H9 (cell line): ENCODE measurements at regions not wholly inside any gene's neighbourhood (a gene's known extent, or its start where the extent isn't known, plus 50 kb on each side); places are given as distances from the start of the nearest gene placed in this dataset.

Source experiments
- DNase-seq: peaks from one replicate; pipeline ENCODE4 v3.0.0-alpha.2; 2017
- H2AFZ ChIP-seq: one replicate; pipeline ENCODE4 v1.6.1; 2013; ENCODE audit warnings: mild to moderate bottlenecking, low read length, control low read depth, moderate library complexity
- H2AK5ac ChIP-seq: 2 replicates; pipeline ENCODE4 v1.6.1; 2013; ENCODE audit warnings: low read length, control low read depth, mixed read lengths; ENCODE audit not compliant: insufficient read length
- H2BK120ac ChIP-seq: one replicate; pipeline ENCODE4 v1.6.1; 2013; ENCODE audit warnings: low read depth, mild to moderate bottlenecking, low read length, control low read depth, inconsistent platforms; ENCODE audit not compliant: poor library complexity, severe bottlenecking
- H2BK12ac ChIP-seq: 2 replicates; pipeline ENCODE4 v1.6.1; 2013; ENCODE audit warnings: low read length, control low read depth, mixed read lengths, low read depth; ENCODE audit not compliant: insufficient read length
- H2BK15ac ChIP-seq: 2 replicates; pipeline ENCODE4 v1.6.1; 2013; ENCODE audit warnings: low read depth, low read length, control low read depth
- H2BK20ac ChIP-seq: one replicate; pipeline ENCODE4 v1.6.1; 2013; ENCODE audit warnings: low read depth, mild to moderate bottlenecking, low read length, control low read depth, inconsistent platforms; ENCODE audit not compliant: poor library complexity, severe bottlenecking
- H2BK5ac ChIP-seq: 2 replicates; pipeline ENCODE4 v1.6.1; 2013; ENCODE audit warnings: low read length, control low read depth, mixed read lengths; ENCODE audit not compliant: insufficient read length
- H3K14ac ChIP-seq: 2 replicates; pipeline ENCODE4 v1.6.1; 2013; ENCODE audit warnings: low read length, control low read depth; ENCODE audit not compliant: insufficient read depth
- H3K18ac ChIP-seq: 2 replicates; pipeline ENCODE4 v1.6.1; 2013; ENCODE audit warnings: low read depth, mild to moderate bottlenecking, mixed read lengths, low read length, control low read depth; ENCODE audit not compliant: insufficient read length
- H3K23ac ChIP-seq: 2 replicates; pipeline ENCODE4 v1.6.1; 2013; ENCODE audit warnings: low read length, control low read depth, mixed read lengths, low read depth; ENCODE audit not compliant: insufficient read length
- H3K23me2 ChIP-seq: 2 replicates; pipeline ENCODE4 v1.6.1; 2013; ENCODE audit warnings: low read depth, mild to moderate bottlenecking, mixed read lengths, low read length, control low read depth; ENCODE audit not compliant: insufficient read length, poor library complexity, severe bottlenecking
- H3K27ac ChIP-seq: 2 replicates; pipeline ENCODE4 v1.5.1; 2013; ENCODE audit warnings: low read length, control low read depth, mixed read lengths, low read depth; ENCODE audit not compliant: insufficient read length
- H3K27me3 ChIP-seq: 2 replicates; pipeline ENCODE4 v1.6.1; 2013; ENCODE audit warnings: low read length, control low read depth, inconsistent platforms; ENCODE audit not compliant: insufficient read depth
- H3K4ac ChIP-seq: 2 replicates; pipeline ENCODE4 v1.6.1; 2013; ENCODE audit warnings: low read depth, mild to moderate bottlenecking, control low read depth, inconsistent platforms, low read length, moderate library complexity
- H3K4me1 ChIP-seq: 2 replicates; pipeline ENCODE4 v1.6.1; 2013; ENCODE audit warnings: low read length, control low read depth, inconsistent platforms; ENCODE audit not compliant: insufficient read depth
- H3K4me2 ChIP-seq: 2 replicates; pipeline ENCODE4 v1.6.1; 2013; ENCODE audit warnings: low read length, control low read depth, mixed read lengths; ENCODE audit not compliant: insufficient read length, insufficient read depth
- H3K56ac ChIP-seq: 2 replicates; pipeline ENCODE4 v1.6.1; 2013; ENCODE audit warnings: low read depth, mild to moderate bottlenecking, mixed read lengths, low read length, control low read depth; ENCODE audit not compliant: insufficient read length
- H3K79me1 ChIP-seq: 2 replicates; pipeline ENCODE4 v1.6.1; 2013; ENCODE audit warnings: low read depth, mild to moderate bottlenecking, moderate library complexity, low read length, control low read depth, inconsistent platforms; ENCODE audit not compliant: insufficient read depth, poor library complexity, severe bottlenecking
- H3K79me2 ChIP-seq: 2 replicates; pipeline ENCODE4 v1.6.1; 2013; ENCODE audit warnings: low read length, control low read depth, inconsistent platforms; ENCODE audit not compliant: insufficient read depth
- H3K9ac ChIP-seq: 2 replicates; pipeline ENCODE4 v1.6.1; 2013; ENCODE audit warnings: low read length, control low read depth, mixed read lengths; ENCODE audit not compliant: insufficient read length; ENCODE audit errors: extremely low read depth
- H3K9me3 ChIP-seq: one replicate; pipeline ENCODE4 v1.6.1; 2013; ENCODE audit warnings: low read depth, low read length, inconsistent platforms; ENCODE audit not compliant: control insufficient read depth
- H3T11ph ChIP-seq: one replicate; pipeline ENCODE4 v1.6.1; 2013; ENCODE audit warnings: mild to moderate bottlenecking, low read length, control low read depth, inconsistent platforms
- H4K20me1 ChIP-seq: one replicate; pipeline ENCODE4 v1.6.1; 2013; ENCODE audit not compliant: control insufficient read depth, insufficient read length, insufficient read depth
- H4K5ac ChIP-seq: 2 replicates; pipeline ENCODE4 v1.6.1; 2013; ENCODE audit warnings: low read depth, mild to moderate bottlenecking, mixed read lengths, low read length, control low read depth; ENCODE audit not compliant: insufficient read length
- H4K8ac ChIP-seq: replicated peaks from 2 replicates; pipeline ENCODE4 v1.6.1; 2013; ENCODE audit warnings: low read length, control low read depth, mixed read lengths, low read depth; ENCODE audit not compliant: insufficient read length
- H4K91ac ChIP-seq: 2 replicates; pipeline ENCODE4 v1.6.1; 2013; ENCODE audit warnings: low read depth, mild to moderate bottlenecking, moderate library complexity, mixed read lengths, low read length, control low read depth; ENCODE audit not compliant: insufficient read length
- H3K27ac Mint-ChIP-seq, 3 experiments: 2 replicates in 2 of 3; 3 replicates in 1 of 3; pipeline ENCODE4 v1.8.0; 2020 to 2021; ENCODE audit warnings: mixed read lengths in 3 of 3, mild to moderate bottlenecking in 1 of 3, moderate library complexity in 1 of 3
- H3K27me3 Mint-ChIP-seq: 2 replicates; pipeline ENCODE4 v1.8.0; 2021; ENCODE audit warnings: low read depth, mild to moderate bottlenecking, moderate library complexity, mixed read lengths
- H3K36me3 Mint-ChIP-seq, 3 experiments: 2 replicates in 2 of 3; 3 replicates in 1 of 3; pipeline ENCODE4 v1.8.0; 2020 to 2021; ENCODE audit warnings: low read depth in 3 of 3, mixed read lengths in 3 of 3; ENCODE audit not compliant: insufficient read depth in 1 of 3
- H3K4me1 Mint-ChIP-seq, 2 experiments: 2 replicates each; pipeline ENCODE4 v1.8.0; 2020; ENCODE audit warnings: mixed read lengths in 2 of 2
- H3K4me3 Mint-ChIP-seq, 2 experiments: 2 replicates in 1 of 2; 3 replicates in 1 of 2; pipeline ENCODE4 v1.8.0; 2020 to 2021; ENCODE audit warnings: mild to moderate bottlenecking in 2 of 2, mixed read lengths in 2 of 2, moderate library complexity in 1 of 2
- H3K9me3 Mint-ChIP-seq, 2 experiments: 2 replicates in 1 of 2; 3 replicates in 1 of 2; pipeline ENCODE4 v1.8.0; 2020; ENCODE audit warnings: mild to moderate bottlenecking in 2 of 2, mixed read lengths in 2 of 2, moderate library complexity in 1 of 2
- WGBS: extraction: QIAGEN DNeasy Blood & Tissue Kit; methylation state at CpG from one replicate; pipeline ENCODE4 v1.1.7; 2013; ENCODE audit warnings: missing lambda C conversion rate, low lambda C conversion rate, mixed read lengths; ENCODE audit not compliant: insufficient read length; ENCODE audit errors: extremely low coverage; 5-methylcytosine and 5-hydroxymethylcytosine counted together
- TF ChIP-seq, protein P1 (sequence below): fragments of 200-600 bp; sonication (generic); conservative IDR thresholded peaks from 3 replicates; pipeline ENCODE4 v1.8.0; 2021; ENCODE audit warnings: antibody characterized with exemption, mild to moderate bottlenecking

GRCh38 chr18:5693699-5694294 is 150.0 kb upstream of the EPB41L3 start:
- Histone ChIP-seq H3K27me3 (no peaks in the 10 kb centered on the region), H3K4ac (no peak overlapping the region), H3K23me2 (no peaks in the 10 kb centered on the region), H3K14ac (no peak overlapping the region), H2BK15ac (no peak overlapping the region), H2BK12ac (no peak overlapping the region), H3K79me1 (no peaks in the 10 kb centered on the region), H4K8ac (peak overlapping the region; percentile 75), H2AFZ (no peak overlapping the region), H3K4me2 (no peak overlapping the region), H4K5ac (no peak overlapping the region), H3T11ph (no peak overlapping the region), H3K4me1 (no peaks in the 10 kb centered on the region), H3K9ac (no peak overlapping the region), H3K18ac (no peak overlapping the region), H2AK5ac (no peak overlapping the region), H3K23ac (no peak overlapping the region), H3K56ac (no peak overlapping the region), H3K9me3 (no peaks in the 10 kb centered on the region), H2BK20ac (no peak overlapping the region), H4K20me1 (no peaks in the 10 kb centered on the region), H2BK5ac (no peak overlapping the region), H3K79me2 (no peaks in the 10 kb centered on the region), H3K27ac (no peak overlapping the region), H2BK120ac (no peak overlapping the region), H4K91ac (no peak overlapping the region)
- no CpG with 5 or more reads among the region's 6 CpGs for WGBS
- Mint-ChIP-seq H3K4me3 (no peak overlapping the region), H3K4me1 (no peaks in the 10 kb centered on the region), H3K36me3 (peaks cover 0 to 10% (median 0%) of the 10 kb centered on the region in 3 experiments; a peak in 3 of 7 replicates), H3K27me3 (peaks cover 2% of the 10 kb centered on the region), H3K9me3 (peaks cover 19 to 23% of the 10 kb centered on the region in 2 experiments), H3K27ac (no peak overlapping the region)
- DNase-seq = no peak
- TF ChIP-seq, protein P1, sequence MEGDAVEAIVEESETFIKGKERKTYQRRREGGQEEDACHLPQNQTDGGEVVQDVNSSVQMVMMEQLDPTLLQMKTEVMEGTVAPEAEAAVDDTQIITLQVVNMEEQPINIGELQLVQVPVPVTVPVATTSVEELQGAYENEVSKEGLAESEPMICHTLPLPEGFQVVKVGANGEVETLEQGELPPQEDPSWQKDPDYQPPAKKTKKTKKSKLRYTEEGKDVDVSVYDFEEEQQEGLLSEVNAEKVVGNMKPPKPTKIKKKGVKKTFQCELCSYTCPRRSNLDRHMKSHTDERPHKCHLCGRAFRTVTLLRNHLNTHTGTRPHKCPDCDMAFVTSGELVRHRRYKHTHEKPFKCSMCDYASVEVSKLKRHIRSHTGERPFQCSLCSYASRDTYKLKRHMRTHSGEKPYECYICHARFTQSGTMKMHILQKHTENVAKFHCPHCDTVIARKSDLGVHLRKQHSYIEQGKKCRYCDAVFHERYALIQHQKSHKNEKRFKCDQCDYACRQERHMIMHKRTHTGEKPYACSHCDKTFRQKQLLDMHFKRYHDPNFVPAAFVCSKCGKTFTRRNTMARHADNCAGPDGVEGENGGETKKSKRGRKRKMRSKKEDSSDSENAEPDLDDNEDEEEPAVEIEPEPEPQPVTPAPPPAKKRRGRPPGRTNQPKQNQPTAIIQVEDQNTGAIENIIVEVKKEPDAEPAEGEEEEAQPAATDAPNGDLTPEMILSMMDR = no peak
